ENCODE measurements at regions not wholly inside any gene's neighbourhood (a gene's known extent, or its start where the extent isn't known, plus 50 kb on each side); places are given as distances from the start of the nearest gene placed in this dataset.

GRCh38 chr1:87899017-87899416 is 570.3 kb downstream of the LMO4 start:
- H3K4me3 ChIP-seq: no peak overlapping the region
- DNase-seq (ENCODE audit: low spot score in 2 of 2): no peak
- H3K9me3 ChIP-seq: no peaks in the 10 kb centered on the region
- no peak overlapping the region for H3K27ac ChIP-seq
- H3K4me1 ChIP-seq: peaks cover 0 to 5% (median 0%) of the 10 kb centered on the region in 4 donors
- H3K36me3 ChIP-seq: no peaks in the 10 kb centered on the region
- H3K27me3 ChIP-seq: no peaks in the 10 kb centered on the region
- WGBS, 2 donors: 41 to 46% methylated on average over 2 of the region's 2 CpGs
- TF ChIP-seq EP300 (IDR thresholded peaks at IDR 0.05) (no peak), CTCF (IDR thresholded peaks at IDR 0.05) (no peak), POLR2A (IDR thresholded peaks at IDR 0.05) (no peak)

- 91% methylated on average over 3 of the region's 3 CpGs for WGBS, 2 donors
These were observed 571.1 kb downstream of the LMO4 start for GRCh38 chr1:87899746-87900145.

GRCh38 chr1:87902830-87903229 is 574.1 kb downstream of the LMO4 start:
- no peaks in the 10 kb centered on the region for H3K9me3 ChIP-seq
- TF ChIP-seq EP300 (IDR thresholded peaks at IDR 0.05) (no peak), CTCF (IDR thresholded peaks at IDR 0.05) (no peak), POLR2A (IDR thresholded peaks at IDR 0.05) (no peak)
- H3K36me3 ChIP-seq: no peaks in the 10 kb centered on the region
- no peak overlapping the region for H3K27ac ChIP-seq
- H3K4me1 ChIP-seq: peaks cover 0 to 5% (median 0%) of the 10 kb centered on the region in 4 donors
- no peak overlapping the region for H3K4me3 ChIP-seq
- no peaks in the 10 kb centered on the region for H3K27me3 ChIP-seq
- no peak for DNase-seq (ENCODE audit: low spot score in 2 of 2)
- 41 to 43% methylated on average over 4 of the region's 4 CpGs for WGBS, 2 donors

More at GRCh38 chr1:87899746-87900145, 571.1 kb downstream of the LMO4 start:
- no peak for TF ChIP-seq POLR2A (IDR thresholded peaks at IDR 0.05)
- TF ChIP-seq EP300 (IDR thresholded peaks at IDR 0.05): no peak
- Histone ChIP-seq H3K27ac (no peak overlapping the region), H3K36me3 (no peaks in the 10 kb centered on the region), H3K9me3 (no peaks in the 10 kb centered on the region), H3K27me3 (no peaks in the 10 kb centered on the region), H3K4me1 (peaks cover 0 to 5% (median 0%) of the 10 kb centered on the region in 4 donors), H3K4me3 (no peak overlapping the region)
- no peak for DNase-seq (ENCODE audit: low spot score in 2 of 2)

- Histone ChIP-seq H3K4me3 (no peak overlapping the region), H3K27ac (no peak overlapping the region), H3K4me1 (peaks cover 0 to 5% (median 0%) of the 10 kb centered on the region in 4 donors), H3K27me3 (no peaks in the 10 kb centered on the region), H3K9me3 (no peaks in the 10 kb centered on the region), H3K36me3 (no peaks in the 10 kb centered on the region)
- DNase-seq (ENCODE audit: low spot score in 2 of 2): no peak
- TF ChIP-seq CTCF (IDR thresholded peaks at IDR 0.05): no peak
- no peak for TF ChIP-seq EP300 (IDR thresholded peaks at IDR 0.05)
- no peak for TF ChIP-seq POLR2A (IDR thresholded peaks at IDR 0.05)
These were observed 574.6 kb downstream of the LMO4 start for GRCh38 chr1:87903242-87903641.

- no peak overlapping the region for H3K27ac ChIP-seq
- H3K36me3 ChIP-seq: no peaks in the 10 kb centered on the region
- no peaks in the 10 kb centered on the region for H3K9me3 ChIP-seq
- H3K27me3 ChIP-seq: no peaks in the 10 kb centered on the region
- no peak for DNase-seq (ENCODE audit: low spot score in 2 of 2)
- H3K4me3 ChIP-seq: no peak overlapping the region
- TF ChIP-seq CTCF (IDR thresholded peaks at IDR 0.05) (no peak), EP300 (IDR thresholded peaks at IDR 0.05) (no peak), POLR2A (IDR thresholded peaks at IDR 0.05) (no peak)
- H3K4me1 ChIP-seq: peaks cover 0 to 5% (median 0%) of the 10 kb centered on the region in 4 donors
These were observed 576.0 kb downstream of the LMO4 start for GRCh38 chr1:87904651-87905050.

GRCh38 chr1:87905651-87906050 is 577.0 kb downstream of the LMO4 start:
- H3K4me3 ChIP-seq: no peak overlapping the region
- no peaks in the 10 kb centered on the region for H3K27me3 ChIP-seq
- H3K36me3 ChIP-seq: no peaks in the 10 kb centered on the region
- no peak overlapping the region for H3K27ac ChIP-seq
- no peak for DNase-seq (ENCODE audit: low spot score in 2 of 2)
- TF ChIP-seq CTCF (IDR thresholded peaks at IDR 0.05): no peak
- no peak for TF ChIP-seq EP300 (IDR thresholded peaks at IDR 0.05)
- no peak for TF ChIP-seq POLR2A (IDR thresholded peaks at IDR 0.05)
- H3K9me3 ChIP-seq: no peaks in the 10 kb centered on the region
- H3K4me1 ChIP-seq: peaks cover 0 to 5% (median 0%) of the 10 kb centered on the region in 4 donors
- WGBS, 2 donors: 86 to 90% methylated on average over 4 of the region's 4 CpGs
